ENCODE measurements at regions not wholly inside any gene's neighbourhood (a gene's known extent, or its start where the extent isn't known, plus 50 kb on each side); places are given as distances from the start of the nearest gene placed in this dataset.

DNA sequence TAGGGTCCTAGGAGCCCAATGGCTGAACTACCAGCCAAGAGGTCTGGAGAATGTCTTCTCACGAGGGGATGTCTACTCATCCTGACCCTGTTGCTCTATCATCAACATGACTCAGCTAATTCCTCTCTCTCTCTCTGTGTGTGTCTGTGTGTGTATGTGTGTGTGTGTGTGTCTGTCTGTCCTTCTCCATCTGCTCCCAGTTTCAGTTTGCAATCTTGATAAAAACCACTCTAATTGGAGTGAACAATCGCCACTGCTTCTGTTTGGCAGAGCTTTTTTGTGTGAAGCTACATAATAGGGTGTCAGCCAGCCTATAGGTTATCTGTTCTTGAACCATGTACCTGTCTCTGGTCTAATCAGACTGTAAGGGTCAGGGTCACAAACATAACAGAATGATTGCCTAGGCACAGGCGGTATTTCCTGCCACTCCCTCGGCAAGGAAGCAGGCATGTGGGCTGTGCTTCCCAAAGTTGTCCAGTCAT is 219.8 kb downstream of the SH3BP4 start:
- no peak overlapping the region for H3K27ac Mint-ChIP-seq
- H3K9me3 Mint-ChIP-seq = no peaks in the 10 kb centered on the region
- no peak for DNase-seq (ENCODE audit: low spot score in 2 of 2)
- ATAC-seq = no peak
- no peaks in the 10 kb centered on the region for H3K4me1 Mint-ChIP-seq
- H3K36me3 Mint-ChIP-seq = no peaks in the 10 kb centered on the region
- H3K4me3 Mint-ChIP-seq = no peak overlapping the region

DNA sequence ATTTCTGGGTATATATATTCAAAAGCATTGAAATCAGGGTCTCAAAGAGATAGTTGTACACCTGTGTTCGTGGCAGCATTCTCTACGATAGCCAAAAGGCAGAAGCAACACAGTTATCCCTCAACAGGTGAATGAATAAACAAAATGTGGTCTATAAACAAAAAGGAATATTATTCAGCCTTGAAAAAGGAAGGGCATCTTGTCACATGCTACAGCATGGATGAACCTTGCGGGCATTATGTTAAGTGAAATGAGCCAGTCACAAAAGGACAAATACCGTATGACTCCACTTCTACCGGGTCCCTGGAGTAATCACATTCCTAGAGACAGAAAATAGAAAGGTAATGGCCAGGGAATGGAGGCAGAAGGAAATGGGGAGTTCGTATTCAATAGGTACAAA is 228.8 kb downstream of the SH3BP4 start:
- Mint-ChIP-seq H3K9me3 (no peaks in the 10 kb centered on the region), H3K27ac (no peak overlapping the region), H3K4me3 (no peak overlapping the region), H3K36me3 (no peaks in the 10 kb centered on the region), H3K4me1 (no peaks in the 10 kb centered on the region)
- DNase-seq (ENCODE audit: low spot score in 2 of 2) (no peak), ATAC-seq (no peak)

DNA sequence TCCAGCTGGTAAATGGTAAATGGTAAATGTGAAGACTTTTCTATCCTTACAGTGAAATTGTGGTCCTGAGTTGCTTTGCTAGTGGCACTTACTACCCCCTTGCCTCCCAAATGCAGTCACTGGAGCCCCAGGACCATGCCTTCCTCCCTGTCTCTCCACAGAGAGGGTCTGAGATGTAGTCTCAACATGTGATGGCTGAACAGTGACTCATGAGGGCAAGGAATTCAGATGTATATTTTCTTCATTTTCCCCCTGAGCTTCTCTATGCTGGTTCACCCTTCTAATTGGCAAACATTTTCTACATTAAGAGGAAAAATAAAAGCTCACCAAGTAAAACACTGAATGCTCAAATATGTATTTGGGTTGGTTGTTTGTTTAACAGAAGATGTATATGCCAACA is 232.0 kb downstream of the SH3BP4 start:
- H3K9me3 Mint-ChIP-seq = no peaks in the 10 kb centered on the region
- ATAC-seq (no peak), DNase-seq (ENCODE audit: low spot score in 2 of 2) (no peak)
- no peaks in the 10 kb centered on the region for H3K36me3 Mint-ChIP-seq
- H3K4me1 Mint-ChIP-seq = no peaks in the 10 kb centered on the region
- no peak overlapping the region for H3K4me3 Mint-ChIP-seq
- no peak overlapping the region for H3K27ac Mint-ChIP-seq

DNA sequence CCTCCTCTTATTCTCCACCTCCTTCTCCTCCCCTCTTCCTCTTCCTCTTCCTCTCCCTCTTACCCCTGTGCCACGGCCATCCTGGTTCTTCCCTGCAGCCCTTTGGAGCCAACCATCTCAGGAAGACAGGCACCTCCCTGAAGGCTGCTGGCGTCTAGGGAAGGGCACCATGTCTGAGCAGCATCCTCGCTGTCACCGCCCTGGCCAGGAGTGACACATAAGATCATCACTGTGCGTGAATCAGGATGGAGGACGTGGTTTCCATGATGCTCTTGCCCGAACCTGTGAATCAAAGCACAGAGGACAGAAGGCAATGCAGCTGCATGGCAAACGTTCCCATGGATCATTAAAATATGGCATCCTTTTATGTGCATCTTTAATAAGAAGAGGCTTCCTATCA is 236.0 kb downstream of the SH3BP4 start:
- no peaks in the 10 kb centered on the region for H3K9me3 Mint-ChIP-seq
- no peaks in the 10 kb centered on the region for H3K4me1 Mint-ChIP-seq
- no peak for ATAC-seq
- no peak overlapping the region for H3K4me3 Mint-ChIP-seq
- DNase-seq (ENCODE audit: low spot score in 2 of 2) = no peak
- no peaks in the 10 kb centered on the region for H3K36me3 Mint-ChIP-seq
- H3K27ac Mint-ChIP-seq = no peak overlapping the region

DNA sequence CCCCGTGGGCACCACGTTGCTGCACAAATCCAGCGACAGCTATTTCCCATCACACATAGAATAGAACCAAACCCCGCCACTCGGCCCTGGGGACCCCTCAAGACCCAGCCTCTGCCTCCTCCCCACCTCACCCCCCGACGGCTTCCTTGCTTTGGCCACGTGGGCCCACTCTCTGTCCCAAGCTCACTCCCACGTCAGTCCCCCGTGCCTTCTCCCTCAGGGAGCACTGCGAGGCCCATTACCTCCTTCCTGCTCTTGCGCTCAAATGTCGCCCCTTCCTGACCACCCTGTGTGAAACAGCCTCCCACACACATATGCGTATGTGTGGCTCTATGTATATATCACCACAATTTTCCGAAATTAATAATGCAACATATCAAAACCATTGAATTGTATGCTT is 239.7 kb downstream of the SH3BP4 start:
- H3K36me3 Mint-ChIP-seq = no peaks in the 10 kb centered on the region
- no peaks in the 10 kb centered on the region for H3K4me1 Mint-ChIP-seq
- DNase-seq (ENCODE audit: low spot score in 2 of 2) (no peak), ATAC-seq (no peak)
- no peaks in the 10 kb centered on the region for H3K9me3 Mint-ChIP-seq
- no peak overlapping the region for H3K27ac Mint-ChIP-seq
- H3K4me3 Mint-ChIP-seq = no peak overlapping the region

DNA sequence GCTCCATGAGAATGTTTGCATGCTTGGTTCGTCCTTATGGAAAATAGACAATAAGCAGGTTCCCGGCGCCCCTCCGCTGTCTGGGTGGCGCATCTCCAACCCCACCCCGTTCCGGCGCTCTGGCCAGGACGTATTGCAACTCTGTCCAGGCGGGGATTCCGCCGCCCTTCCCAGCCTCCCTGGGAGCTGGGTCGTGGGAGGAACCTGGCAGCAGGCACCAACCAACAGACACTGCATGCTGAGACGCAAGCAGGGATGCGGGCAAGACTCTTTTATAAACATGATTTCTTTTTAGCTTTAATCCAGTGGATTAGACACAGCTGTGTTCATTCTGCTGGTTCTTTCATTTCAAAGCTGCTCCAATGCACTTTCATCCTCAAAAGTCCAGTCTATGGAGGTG is 240.2 kb downstream of the SH3BP4 start:
- DNase-seq (ENCODE audit: low spot score in 2 of 2) (no peak), ATAC-seq (no peak)
- Mint-ChIP-seq H3K9me3 (no peaks in the 10 kb centered on the region), H3K27ac (no peak overlapping the region), H3K4me1 (no peaks in the 10 kb centered on the region), H3K36me3 (no peaks in the 10 kb centered on the region), H3K4me3 (no peak overlapping the region)

DNA sequence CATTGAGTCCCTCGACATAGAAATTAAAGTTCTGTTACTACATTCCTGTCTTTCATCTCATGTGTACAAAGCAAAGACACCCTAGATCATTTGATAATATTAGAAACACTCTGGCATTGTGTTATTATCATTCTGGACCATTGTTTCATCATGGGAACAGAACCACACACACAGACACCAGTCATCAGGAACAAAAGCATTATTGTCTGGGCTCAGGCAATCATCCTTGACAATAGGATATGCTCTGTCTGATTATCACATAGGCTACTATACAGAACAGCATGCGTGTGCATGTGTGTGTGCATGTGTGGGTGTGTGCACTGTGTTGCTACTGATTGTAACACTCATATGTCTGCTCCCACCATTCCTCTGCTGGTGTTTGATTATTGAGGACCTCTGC is 242.5 kb downstream of the SH3BP4 start:
- DNase-seq (ENCODE audit: low spot score in 2 of 2) (no peak), ATAC-seq (no peak)
- no peak overlapping the region for H3K27ac Mint-ChIP-seq
- no peaks in the 10 kb centered on the region for H3K36me3 Mint-ChIP-seq
- H3K4me3 Mint-ChIP-seq = no peak overlapping the region
- no peaks in the 10 kb centered on the region for H3K4me1 Mint-ChIP-seq
- H3K9me3 Mint-ChIP-seq = no peaks in the 10 kb centered on the region

DNA sequence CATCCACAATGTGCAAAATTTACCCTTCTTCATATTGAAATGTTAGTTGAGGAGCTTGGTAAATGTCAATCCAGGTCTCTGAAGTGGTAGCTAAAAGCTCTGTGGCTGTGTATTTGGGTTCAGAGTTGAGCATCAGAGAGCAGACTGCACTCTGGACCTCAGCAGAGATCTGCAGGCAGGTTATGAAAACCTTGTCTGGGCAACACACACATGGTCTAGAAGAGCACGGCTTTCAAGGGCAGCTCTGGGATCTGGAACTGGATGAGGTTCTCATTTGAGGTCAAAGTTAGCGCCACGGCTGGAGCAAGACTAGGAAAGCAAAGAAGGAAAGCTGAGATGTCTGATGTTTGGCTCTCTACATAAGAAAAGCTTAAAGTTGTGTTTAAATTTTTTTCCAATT is 243.0 kb downstream of the SH3BP4 start:
- Mint-ChIP-seq H3K4me3 (no peak overlapping the region), H3K9me3 (no peaks in the 10 kb centered on the region), H3K36me3 (no peaks in the 10 kb centered on the region), H3K4me1 (no peaks in the 10 kb centered on the region), H3K27ac (no peak overlapping the region)
- DNase-seq (ENCODE audit: low spot score in 2 of 2) (no peak), ATAC-seq (no peak)

DNA sequence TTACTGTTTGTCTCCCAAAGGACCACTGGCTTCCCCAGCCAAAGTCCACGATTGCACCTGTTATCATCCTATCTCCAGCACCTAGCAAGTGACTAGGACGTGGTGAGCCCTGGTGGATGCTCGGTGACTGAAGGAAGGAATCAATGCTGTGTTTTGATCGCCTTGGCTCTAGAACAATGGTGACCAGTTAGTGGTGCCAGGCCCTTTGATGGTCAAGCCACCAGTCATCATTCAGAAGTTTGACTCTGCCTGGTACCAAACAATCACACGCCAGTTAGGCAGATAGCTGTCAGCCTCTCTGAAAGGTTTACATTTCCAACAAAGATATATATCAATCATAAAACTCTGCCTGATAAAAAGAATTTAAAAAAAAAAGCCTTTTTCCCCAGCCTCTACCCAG is 244.1 kb downstream of the SH3BP4 start:
- H3K4me1 Mint-ChIP-seq = no peaks in the 10 kb centered on the region
- no peak overlapping the region for H3K4me3 Mint-ChIP-seq
- ATAC-seq = no peak
- DNase-seq (ENCODE audit: low spot score in 2 of 2) = no peak
- H3K36me3 Mint-ChIP-seq = no peaks in the 10 kb centered on the region
- no peak overlapping the region for H3K27ac Mint-ChIP-seq
- H3K9me3 Mint-ChIP-seq = no peaks in the 10 kb centered on the region

DNA sequence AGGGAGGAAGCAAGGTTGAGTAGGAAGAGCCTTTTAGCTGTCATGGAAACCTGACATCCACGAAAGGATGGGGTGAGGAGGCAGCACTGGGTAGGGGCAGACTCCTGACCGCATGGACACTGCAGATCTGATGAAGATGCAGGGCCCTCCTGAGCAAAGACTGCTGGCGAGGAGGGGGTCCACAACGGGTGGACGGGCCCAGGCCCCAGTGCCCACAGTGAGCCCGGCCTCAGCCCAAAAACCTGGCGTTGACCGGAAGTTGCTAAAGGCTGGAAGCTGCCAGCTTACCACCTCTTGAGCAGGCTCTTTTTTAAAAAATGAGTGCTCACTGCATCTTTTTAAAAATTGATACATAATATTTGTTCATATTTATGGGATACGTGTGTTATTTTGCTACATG is 247.3 kb downstream of the SH3BP4 start:
- DNase-seq (ENCODE audit: low spot score in 2 of 2) = no peak
- Mint-ChIP-seq H3K36me3 (no peaks in the 10 kb centered on the region), H3K9me3 (no peaks in the 10 kb centered on the region), H3K4me1 (no peaks in the 10 kb centered on the region), H3K4me3 (no peak overlapping the region), H3K27ac (no peak overlapping the region)
- no peak for ATAC-seq

DNA sequence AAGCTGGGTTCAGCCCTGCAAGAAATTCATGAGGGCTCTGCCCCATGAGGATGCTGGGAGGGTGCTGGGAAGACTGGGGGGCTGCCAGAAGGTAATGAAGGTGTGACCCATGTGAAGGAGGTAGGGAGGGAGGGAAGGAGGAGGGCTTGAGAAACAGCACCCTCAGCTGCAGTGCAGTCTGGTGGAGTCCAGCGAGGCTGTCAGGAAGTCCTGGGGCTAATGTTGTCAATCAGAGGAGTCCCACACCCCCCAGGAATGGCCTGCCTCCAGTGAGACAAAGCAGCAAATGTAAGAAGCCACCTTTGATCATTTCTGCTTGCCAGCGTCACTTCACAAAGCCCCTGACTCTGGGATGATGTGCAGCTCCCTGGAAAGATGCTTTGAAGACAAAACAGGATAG is 248.4 kb downstream of the SH3BP4 start:
- no peak for ATAC-seq
- Mint-ChIP-seq H3K36me3 (no peaks in the 10 kb centered on the region), H3K4me1 (no peaks in the 10 kb centered on the region), H3K4me3 (no peak overlapping the region), H3K27ac (no peak overlapping the region), H3K9me3 (no peaks in the 10 kb centered on the region)
- DNase-seq (ENCODE audit: low spot score in 2 of 2) = no peak

DNA sequence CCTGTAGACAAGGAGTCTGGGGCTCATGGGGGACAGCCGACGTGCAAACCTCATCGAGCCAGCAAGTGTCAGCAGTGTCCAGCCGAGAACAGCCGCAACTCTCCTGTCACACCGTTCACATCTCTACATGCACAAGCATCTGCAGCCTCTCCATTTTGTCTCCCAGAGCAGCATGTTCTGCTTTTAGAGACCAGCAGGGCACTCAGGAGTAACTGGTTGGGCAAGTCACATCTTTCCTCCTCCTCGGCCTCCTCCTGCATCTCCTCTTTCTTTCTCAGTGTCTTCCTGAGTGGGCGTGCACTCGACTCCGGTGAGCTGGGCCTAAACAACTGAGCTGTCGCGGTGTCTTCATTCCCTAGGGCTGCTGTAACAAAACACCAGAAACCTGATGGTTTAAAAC is 249.9 kb downstream of the SH3BP4 start:
- DNase-seq (ENCODE audit: low spot score in 2 of 2) (no peak), ATAC-seq (no peak)
- H3K36me3 Mint-ChIP-seq = no peaks in the 10 kb centered on the region
- no peak overlapping the region for H3K27ac Mint-ChIP-seq
- H3K4me3 Mint-ChIP-seq = no peak overlapping the region
- H3K9me3 Mint-ChIP-seq = no peaks in the 10 kb centered on the region
- no peaks in the 10 kb centered on the region for H3K4me1 Mint-ChIP-seq

DNA sequence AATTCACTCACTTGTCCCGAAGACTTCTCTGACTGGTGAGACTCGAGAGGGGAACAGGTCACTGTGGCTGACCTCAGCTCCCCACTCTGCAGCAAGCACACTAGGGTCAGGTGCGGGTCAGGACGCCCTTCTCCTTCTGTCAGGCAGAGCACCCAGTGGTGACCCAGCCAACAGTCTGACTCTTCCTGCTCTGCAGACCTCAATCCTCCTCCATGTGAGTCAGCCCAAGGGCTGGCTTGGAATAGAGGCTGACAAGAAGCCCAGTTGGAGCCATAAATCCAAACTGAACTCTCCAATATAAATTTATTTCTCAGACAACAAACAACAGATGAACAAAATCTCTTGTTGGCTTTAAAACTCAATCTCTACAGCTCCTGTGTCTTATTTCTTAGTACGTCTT is 253.1 kb downstream of the SH3BP4 start:
- no peaks in the 10 kb centered on the region for H3K36me3 Mint-ChIP-seq
- no peaks in the 10 kb centered on the region for H3K4me1 Mint-ChIP-seq
- H3K27ac Mint-ChIP-seq = no peak overlapping the region
- DNase-seq (ENCODE audit: low spot score in 2 of 2) (no peak), ATAC-seq (no peak)
- no peaks in the 10 kb centered on the region for H3K9me3 Mint-ChIP-seq
- H3K4me3 Mint-ChIP-seq = no peak overlapping the region

DNA sequence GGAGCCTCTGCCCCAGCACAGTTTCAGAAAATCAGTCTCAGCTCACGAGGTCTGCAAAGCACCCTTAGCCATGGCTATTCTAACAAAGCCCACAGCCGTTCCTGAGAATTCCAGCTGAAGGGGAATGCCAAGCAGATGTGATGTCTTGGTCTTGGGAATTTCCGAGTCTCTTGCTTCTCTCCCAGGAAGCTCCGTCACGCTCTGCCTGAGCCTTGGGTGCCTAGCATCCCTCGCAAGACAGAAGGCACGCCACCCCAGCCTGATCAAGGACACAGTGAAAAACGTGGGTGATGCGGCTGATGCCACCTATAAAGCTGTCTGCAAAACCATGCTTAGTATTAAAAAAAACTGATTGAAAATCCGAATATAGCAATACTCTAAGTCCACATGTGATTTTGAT is 254.6 kb downstream of the SH3BP4 start:
- H3K4me1 Mint-ChIP-seq = no peaks in the 10 kb centered on the region
- no peak overlapping the region for H3K27ac Mint-ChIP-seq
- H3K36me3 Mint-ChIP-seq = no peaks in the 10 kb centered on the region
- ATAC-seq = no peak
- no peak overlapping the region for H3K4me3 Mint-ChIP-seq
- no peaks in the 10 kb centered on the region for H3K9me3 Mint-ChIP-seq
- DNase-seq (ENCODE audit: low spot score in 2 of 2) = no peak

DNA sequence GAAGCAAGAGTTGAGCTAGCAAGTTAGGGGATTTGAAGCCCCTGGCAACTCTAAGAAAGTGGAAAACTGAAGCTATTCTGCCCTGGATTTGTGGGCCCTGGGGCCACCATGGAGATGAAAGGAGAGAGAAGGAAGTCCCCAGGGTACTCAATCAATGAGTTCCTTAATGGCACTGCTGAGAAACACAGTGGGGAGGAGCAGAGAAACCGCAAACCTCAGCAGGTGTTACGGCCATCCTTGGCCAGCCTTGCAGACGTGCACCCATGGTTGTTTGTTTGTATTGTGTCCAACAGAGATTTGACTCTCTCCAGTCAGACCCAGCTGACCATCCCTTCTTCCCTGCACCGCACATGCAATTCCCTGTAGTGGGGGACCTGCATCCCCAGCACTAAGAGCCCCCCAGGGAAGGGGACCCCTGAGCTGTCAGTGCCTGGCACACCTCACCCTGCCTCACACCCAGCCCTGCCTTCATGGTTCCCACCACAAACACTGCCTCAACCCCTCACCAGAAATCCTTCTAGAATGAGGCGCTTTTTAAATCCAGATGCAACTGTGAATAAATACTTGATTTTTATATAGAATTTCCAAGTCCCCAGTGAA is 255.3 kb downstream of the SH3BP4 start:
- Mint-ChIP-seq H3K27ac (no peak overlapping the region), H3K4me1 (no peaks in the 10 kb centered on the region), H3K4me3 (no peak overlapping the region), H3K36me3 (no peaks in the 10 kb centered on the region), H3K9me3 (no peaks in the 10 kb centered on the region)
- no peak for DNase-seq (ENCODE audit: low spot score in 2 of 2)
- ATAC-seq = no peak

DNA sequence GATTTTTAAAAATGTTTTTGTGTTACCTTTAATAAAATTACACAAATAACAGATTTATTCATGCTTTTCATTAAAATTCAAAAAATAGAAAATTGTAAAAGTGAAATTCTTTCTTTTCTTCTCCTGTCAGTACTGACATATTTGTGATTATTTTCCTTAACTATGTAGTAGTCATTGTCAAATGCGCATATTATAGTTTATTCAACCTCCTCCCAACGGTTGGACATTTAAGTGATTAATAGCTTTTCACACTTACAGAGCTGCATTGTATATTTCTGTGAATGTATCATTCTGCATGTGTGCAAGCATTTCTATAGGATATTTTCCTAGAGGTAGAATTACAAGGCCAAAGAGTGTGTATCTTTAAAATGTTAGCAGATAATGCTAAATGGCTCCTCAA is 259.2 kb downstream of the SH3BP4 start:
- Mint-ChIP-seq H3K27ac (no peak overlapping the region), H3K4me3 (no peak overlapping the region), H3K4me1 (no peaks in the 10 kb centered on the region), H3K36me3 (no peaks in the 10 kb centered on the region), H3K9me3 (no peaks in the 10 kb centered on the region)
- ATAC-seq = no peak
- DNase-seq (ENCODE audit: low spot score in 2 of 2) = no peak

DNA sequence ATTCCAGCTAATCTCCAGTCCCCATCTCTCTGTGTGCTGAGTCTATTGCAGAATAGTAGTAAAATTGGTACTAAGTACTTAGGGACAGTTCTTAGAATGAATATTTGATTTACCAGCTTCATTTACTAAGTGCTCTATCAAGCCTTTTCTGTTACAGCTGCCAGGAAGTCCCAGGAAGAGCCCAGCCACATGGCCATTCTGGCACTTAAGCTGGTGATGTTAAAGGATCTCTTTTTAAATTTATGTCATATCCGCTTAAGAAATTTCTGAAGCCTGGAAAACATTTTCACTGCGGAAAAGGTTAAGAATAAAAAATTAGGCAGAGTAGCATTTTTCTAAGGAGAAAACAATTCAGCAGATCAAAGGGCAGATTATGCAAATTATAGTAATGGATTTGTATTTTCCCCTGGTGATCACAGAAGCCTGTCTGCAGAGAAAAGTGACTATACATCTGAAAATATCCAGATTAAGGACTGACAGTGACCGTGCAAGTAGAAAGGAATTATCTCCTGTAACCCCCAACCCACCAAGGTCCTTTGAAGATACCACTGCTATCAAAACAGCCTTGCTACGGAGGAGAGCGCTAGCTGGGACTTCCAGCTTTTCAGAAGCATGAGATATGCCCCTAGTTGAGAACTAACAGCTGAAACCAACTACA is 260.8 kb downstream of the SH3BP4 start:
- Mint-ChIP-seq H3K36me3 (no peaks in the 10 kb centered on the region), H3K4me3 (no peak overlapping the region), H3K9me3 (no peaks in the 10 kb centered on the region), H3K4me1 (no peaks in the 10 kb centered on the region), H3K27ac (no peak overlapping the region)
- ATAC-seq = no peak
- no peak for DNase-seq (ENCODE audit: low spot score in 2 of 2)
